Ammon's horn (tissue), 1 donor: ENCODE measurements at regions not wholly inside any gene's neighbourhood (a gene's known extent, or its start where the extent isn't known, plus 50 kb on each side); places are given as distances from the start of the nearest gene placed in this dataset.
A peak's percentile ranks its signal among the peaks of the same experiment; 100 is the strongest.
"Not testable (repeated sequence)": the region's sequence is repeated elsewhere in the genome, so short reads cannot be mapped to it uniquely, and the experiment has no call there.

Experiments
- DNase-seq: peaks from one replicate; pipeline ENCODE4 v3.0.0-alpha.2; 2016; ENCODE audit warnings: low spot score

DNA sequence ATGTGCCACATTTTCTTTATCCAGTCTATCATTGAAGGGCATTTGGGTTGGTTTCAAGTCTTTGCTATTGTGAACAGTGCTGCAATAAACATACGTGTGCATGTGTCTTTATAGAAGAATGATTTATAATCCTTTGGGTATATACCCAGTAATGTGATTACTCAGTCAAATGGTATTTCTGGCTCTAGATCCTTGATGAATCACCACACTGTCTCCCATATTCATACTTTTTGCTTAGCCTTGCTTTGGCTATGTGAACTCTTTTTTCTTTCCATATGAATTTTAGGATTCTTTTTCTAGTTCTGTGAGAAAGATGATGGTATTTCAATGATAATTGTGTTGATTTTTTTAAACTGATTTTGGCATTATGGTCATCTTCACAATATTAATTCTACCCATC is 530.1 kb downstream of the SLC6A15 start:
- not testable (repeated sequence) for DNase-seq

GRCh38 chr12:84376320-84376719 is 536.3 kb downstream of the SLC6A15 start:
- DNase-seq, result no peak

GRCh38 chr12:84375449-84376170 is 537.0 kb downstream of the SLC6A15 start:
- no peak for DNase-seq

DNA sequence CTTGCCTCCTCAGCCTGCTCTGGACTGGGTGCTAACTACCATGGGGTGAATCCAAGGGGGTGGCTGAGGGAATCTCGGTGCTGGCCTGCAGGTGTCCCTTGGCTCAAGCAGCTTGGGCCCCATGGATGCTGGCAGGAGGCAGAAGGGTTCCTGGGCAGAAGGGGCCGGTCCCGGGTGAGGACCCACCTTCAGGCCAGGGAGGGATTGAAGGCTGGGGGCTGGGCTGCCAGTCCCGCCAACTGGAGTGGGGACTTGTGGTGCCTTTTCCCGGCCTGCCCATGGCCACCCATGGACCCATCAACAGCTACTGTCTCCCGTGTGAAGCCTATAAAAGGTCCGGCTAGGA is 550.1 kb downstream of the SLC6A15 start:
- DNase-seq, result no peak

GRCh38 chr12:84361651-84362551 is 550.7 kb downstream of the SLC6A15 start:
- no peak for DNase-seq

GRCh38 chr12:84357314-84357713 is 555.3 kb downstream of the SLC6A15 start:
- no peak for DNase-seq

DNA sequence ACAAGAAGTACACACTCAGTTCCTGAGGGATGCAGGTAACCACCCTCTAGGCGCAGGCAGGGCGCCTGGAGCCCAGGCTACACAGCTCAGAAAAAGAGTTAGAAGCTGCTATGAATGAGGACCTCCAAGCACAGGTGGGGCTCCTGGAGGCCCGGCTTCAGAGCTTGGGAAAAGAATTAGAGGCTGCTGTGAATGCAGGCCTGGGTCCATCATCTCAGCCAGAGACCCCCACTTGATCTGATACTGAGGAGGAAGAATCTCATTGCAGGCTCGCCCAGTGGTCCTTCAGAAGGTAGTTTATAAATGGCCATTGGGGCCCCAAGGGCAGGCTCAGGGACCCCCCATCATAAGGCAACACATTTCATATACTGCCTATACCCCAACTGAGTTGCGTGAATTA is 556.4 kb downstream of the SLC6A15 start:
- no peak for DNase-seq

- DNase-seq, result no peak
These were observed 557.0 kb downstream of the SLC6A15 start for GRCh38 chr12:84355561-84355960.

GRCh38 chr12:84348582-84348981 is 564.0 kb downstream of the SLC6A15 start:
- DNase-seq, result no peak

- DNase-seq, result no peak
These were observed 571.0 kb downstream of the SLC6A15 start for GRCh38 chr12:84341467-84342193.

- DNase-seq, result no peak
These were observed 576.4 kb downstream of the SLC6A15 start for GRCh38 chr12:84336231-84336630.

- no peak for DNase-seq
These were observed 582.7 kb downstream of the SLC6A15 start for GRCh38 chr12:84329938-84330337.

DNA sequence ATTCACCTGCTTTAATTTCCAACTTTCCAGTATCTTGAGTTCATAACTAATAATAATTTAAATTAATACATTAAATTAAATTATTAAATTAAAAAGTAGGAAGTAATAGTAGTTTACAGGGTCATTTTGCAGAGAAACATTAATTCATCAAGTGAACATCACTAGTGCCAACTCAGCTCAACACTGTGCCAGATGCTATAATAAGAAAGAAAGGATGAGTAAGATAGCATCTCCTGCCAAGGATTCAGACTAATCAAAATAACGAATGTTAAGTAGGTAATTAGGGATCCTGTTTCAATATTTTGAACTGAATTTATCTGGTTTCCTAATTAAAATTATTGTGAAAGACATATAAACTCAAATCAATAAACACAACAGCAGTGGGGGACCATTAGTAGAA is 596.7 kb downstream of the SLC6A15 start:
- peak; percentile 10 for DNase-seq

DNA sequence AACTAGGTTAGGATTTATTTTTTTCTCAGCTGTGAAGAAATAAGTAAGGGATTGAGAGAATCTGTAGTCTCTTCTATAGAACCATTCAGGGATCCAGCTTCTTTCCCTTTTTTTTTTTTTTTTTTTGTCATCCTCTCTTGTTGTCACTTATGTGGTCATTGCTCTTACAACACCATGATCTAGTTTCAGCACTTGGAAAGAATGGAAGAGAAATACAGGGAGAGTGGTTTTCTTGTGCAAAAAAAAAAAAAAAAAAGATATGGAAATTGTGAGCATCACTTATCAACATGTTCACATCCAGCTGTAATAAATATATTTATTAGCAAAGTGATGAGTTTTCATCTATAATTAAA is 599.3 kb downstream of the SLC6A15 start:
- DNase-seq, result no peak

GRCh38 chr12:84308211-84308610 is 604.4 kb downstream of the SLC6A15 start:
- DNase-seq, result no peak

DNA sequence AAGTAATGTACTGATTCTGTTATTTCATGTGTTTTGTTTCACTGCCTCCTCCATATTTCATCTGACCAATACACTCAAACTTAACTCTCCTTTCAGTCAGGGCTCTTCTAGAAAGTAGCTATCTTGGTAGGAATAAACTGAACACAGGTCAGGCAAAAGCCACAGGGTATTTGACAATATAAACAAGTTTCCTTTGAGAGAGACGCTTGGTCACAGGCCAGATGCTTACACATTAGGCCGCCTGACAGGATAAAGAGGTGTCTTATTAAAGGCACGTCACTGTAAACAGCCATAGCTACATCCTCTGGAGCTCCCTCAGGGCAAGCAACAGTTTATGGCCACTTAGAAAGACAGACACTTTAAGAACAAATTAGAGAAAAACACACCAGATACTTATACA is 607.5 kb downstream of the SLC6A15 start:
- DNase-seq, result no peak

DNA sequence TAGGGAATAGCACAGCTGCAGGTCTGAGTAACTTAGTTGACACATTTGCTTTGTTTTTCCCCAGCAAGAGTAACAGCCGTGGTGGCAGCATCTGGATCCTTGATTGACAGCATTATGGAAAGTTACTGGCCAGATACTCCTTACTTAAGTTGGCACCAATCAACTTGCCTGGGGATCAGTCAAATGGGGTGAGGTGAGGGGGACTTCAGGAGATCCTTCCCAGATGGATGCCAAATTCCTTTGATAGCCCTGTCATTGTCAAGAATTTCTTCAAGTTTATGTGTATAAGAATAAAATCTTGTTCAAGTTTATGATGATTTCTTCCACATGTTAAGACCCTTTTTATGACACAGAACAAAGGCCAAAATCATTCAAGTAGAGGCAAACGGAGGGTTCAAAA is 618.4 kb downstream of the SLC6A15 start:
- no peak for DNase-seq

DNA sequence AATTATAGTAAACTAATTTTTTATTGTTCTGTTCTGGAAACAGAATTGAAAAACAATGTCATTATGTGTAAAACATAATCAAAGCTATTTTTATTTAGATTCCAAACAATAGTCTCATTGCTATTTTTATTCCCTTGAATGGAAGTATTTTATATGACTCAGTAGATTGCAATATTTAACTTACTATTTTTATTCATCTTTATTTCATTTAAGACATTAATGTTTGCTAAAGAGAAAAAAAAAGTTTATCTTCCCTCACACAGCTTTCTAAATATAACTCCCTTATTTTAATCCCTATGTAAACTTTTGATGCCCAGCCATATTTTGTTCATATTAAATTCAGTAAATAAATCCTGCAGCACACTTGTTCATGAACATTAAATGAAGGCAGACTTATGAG is 622.4 kb downstream of the SLC6A15 start:
- no peak for DNase-seq

GRCh38 chr12:84277986-84278385 is 634.6 kb downstream of the SLC6A15 start:
- no peak for DNase-seq

DNA sequence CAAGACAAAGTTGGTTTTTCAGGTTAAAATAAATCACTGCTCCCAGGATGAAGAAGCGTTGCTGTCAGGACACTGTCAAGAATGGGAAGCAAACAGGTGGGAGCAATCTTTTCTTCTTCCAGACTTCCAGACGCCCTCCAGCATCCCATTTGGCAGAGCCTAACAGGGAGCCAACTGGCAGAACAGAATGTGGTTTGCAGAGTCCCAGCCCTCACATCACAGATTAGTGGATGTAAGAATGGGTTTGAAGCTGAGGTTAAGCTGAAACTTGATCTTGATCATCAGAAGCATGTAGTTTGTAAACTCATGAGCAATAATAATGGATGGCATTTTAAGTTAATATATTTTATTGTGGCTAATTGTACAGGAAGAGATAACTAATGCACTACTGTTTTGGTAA is 636.4 kb downstream of the SLC6A15 start:
- DNase-seq, result no peak

DNA sequence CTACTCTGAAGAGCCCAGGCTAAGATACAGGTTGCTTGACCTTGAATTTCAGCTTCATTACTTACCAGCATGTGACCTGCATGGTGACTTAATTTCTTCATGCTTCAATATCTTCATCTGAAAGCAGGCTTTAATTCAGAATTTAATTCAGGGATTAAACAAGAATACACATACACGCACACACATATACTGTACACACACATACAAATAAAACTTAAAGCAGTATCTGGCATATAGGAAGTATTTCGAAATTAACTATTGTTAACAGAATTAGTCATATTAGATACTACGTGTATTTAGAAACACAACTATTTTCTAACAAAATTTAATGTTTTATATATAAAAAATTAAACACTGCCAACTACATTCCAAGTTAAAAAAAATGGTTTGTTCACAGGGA is 640.3 kb downstream of the SLC6A15 start:
- DNase-seq, result no peak

DNA sequence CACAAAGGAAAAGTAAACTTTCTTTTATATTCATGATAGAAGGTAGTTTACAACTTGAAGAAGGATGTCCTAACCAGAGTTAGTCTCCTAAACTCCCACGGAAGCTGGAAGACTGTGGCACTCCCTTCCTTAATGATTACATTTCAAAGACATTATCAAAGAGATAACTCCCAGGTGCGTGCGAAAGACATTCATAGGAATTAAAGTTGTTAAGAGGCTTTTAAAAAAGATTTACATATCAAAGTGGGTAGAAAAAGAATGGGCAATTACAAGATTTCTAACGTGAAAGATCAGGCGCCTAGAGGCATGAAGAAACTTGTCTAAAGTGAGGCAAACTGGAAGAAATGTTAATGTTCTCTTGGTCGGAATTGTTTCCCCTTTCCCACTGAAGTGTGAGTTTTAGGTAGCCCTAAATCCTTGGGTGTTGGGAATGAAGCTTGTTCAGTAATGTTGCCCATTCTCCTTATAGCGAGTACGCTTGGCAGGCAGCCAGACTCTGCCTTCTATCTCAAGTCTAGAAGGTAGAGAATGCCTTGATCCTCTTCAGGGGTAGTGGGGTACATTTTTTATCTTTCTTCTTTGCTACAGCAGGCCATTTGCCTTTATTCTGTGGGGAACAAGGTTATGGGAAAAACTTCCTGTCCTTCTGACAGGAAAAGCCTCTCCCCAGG is 642.0 kb downstream of the SLC6A15 start:
- DNase-seq, result no peak
